Astrocyte of the cerebellum (primary cell): ENCODE measurements at regions not wholly inside any gene's neighbourhood (a gene's known extent, or its start where the extent isn't known, plus 50 kb on each side); places are given as distances from the start of the nearest gene placed in this dataset.

Source experiments
- DNase-seq: peaks from one replicate; pipeline ENCODE4 v3.0.0-alpha.2; 2011; ENCODE audit warnings: low read depth
- H3K4me3 ChIP-seq: 2 replicates; pipeline ENCODE4 v1.5.1; 2011; ENCODE audit warnings: mild to moderate bottlenecking, low read depth, low read length, moderate library complexity
- CTCF ChIP-seq: IDR thresholded peaks from 2 replicates; pipeline ENCODE4 v1.5.1; 2012; ENCODE audit warnings: low read length, low read depth, moderate library complexity, mild to moderate bottlenecking; ENCODE audit errors: missing control alignments
- in situ Hi-C: cut with HindIII; loops from 2 replicates; pipeline ENCODE4 v1.10.0; 2017; ENCODE audit warnings: low sequenced_read_pairs

- no peak for DNase-seq
- in situ Hi-C loops = no loop called here
- no peak overlapping the region for H3K4me3 ChIP-seq
- TF ChIP-seq CTCF = no peak
Measured at GRCh38 chr19:28427376-28428083, 785.4 kb downstream of the UQCRFS1 start.

- DNase-seq = no peak
- in situ Hi-C loops = no loop called here
- TF ChIP-seq CTCF = no peak
- H3K4me3 ChIP-seq = no peak overlapping the region
Measured at GRCh38 chr19:28426730-28427225, 786.2 kb downstream of the UQCRFS1 start.

- no peak for TF ChIP-seq CTCF
- DNase-seq = no peak
- H3K4me3 ChIP-seq = no peak overlapping the region
- in situ Hi-C loops = no loop called here
Measured at GRCh38 chr19:28426110-28426729, 786.7 kb downstream of the UQCRFS1 start.

- in situ Hi-C loops = no loop called here
- no peak for TF ChIP-seq CTCF
- DNase-seq = no peak
- no peak overlapping the region for H3K4me3 ChIP-seq
Measured at GRCh38 chr19:28425046-28425931, 787.7 kb downstream of the UQCRFS1 start.

- no peak overlapping the region for H3K4me3 ChIP-seq
- in situ Hi-C loops = no loop called here
- no peak for DNase-seq
- no peak for TF ChIP-seq CTCF
Measured at GRCh38 chr19:28424662-28425045, 788.3 kb downstream of the UQCRFS1 start.

- no peak for TF ChIP-seq CTCF
- in situ Hi-C loops = no loop called here
- no peak for DNase-seq
- H3K4me3 ChIP-seq = no peak overlapping the region
Measured at GRCh38 chr19:28424077-28424476, 788.9 kb downstream of the UQCRFS1 start.
